Activated T-cell treated with anti-CD3 and anti-CD28 coated beads, Interleukin-2, amount 50 U/mL, for 72 hours (primary cell): ENCODE measurements at regions not wholly inside any gene's neighbourhood (a gene's known extent, or its start where the extent isn't known, plus 50 kb on each side); places are given as distances from the start of the nearest gene placed in this dataset.
"Not testable (repeated sequence)": the region's sequence is repeated elsewhere in the genome, so short reads cannot be mapped to it uniquely, and the experiment has no call there.

Source experiments
- ATAC-seq, 2 donors: fragments of 150-1000 bp; cut with Tn5 transposase; replicated peaks in 1 of 2; 2 replicates each; pipeline ENCODE4 v1.10.0; 2021; ENCODE audit warnings: moderate library complexity in 2 of 2, mild to moderate bottlenecking in 1 of 2
- DNase-seq, 2 donors: peaks; one replicate each; pipeline ENCODE4 v3.0.0; 2021 to 2022; ENCODE audit warnings: mixed read lengths in 1 of 2
- H3K27ac Mint-ChIP-seq: one replicate; pipeline ENCODE4 v1.8.0; 2022; ENCODE audit warnings: mild to moderate bottlenecking, moderate library complexity, mixed read lengths
- H3K27me3 Mint-ChIP-seq: one replicate; pipeline ENCODE4 v1.8.0; 2022; ENCODE audit warnings: low read depth, mixed read lengths
- H3K36me3 Mint-ChIP-seq, 2 donors: one replicate each; pipeline ENCODE4 v1.8.0; 2022; ENCODE audit warnings: mixed read lengths in 2 of 2, mild to moderate bottlenecking in 1 of 2; ENCODE audit not compliant: insufficient read depth in 2 of 2
- H3K4me1 Mint-ChIP-seq: one replicate; pipeline ENCODE4 v1.8.0; 2022; ENCODE audit warnings: low read depth, mixed read lengths
- H3K4me3 Mint-ChIP-seq, 2 donors: one replicate each; pipeline ENCODE4 v1.8.0; 2022; ENCODE audit warnings: mild to moderate bottlenecking in 2 of 2, mixed read lengths in 2 of 2, moderate library complexity in 2 of 2
- H3K9me3 Mint-ChIP-seq, 2 donors: one replicate each; pipeline ENCODE4 v1.8.0; 2022; ENCODE audit warnings: mixed read lengths in 2 of 2

GRCh38 chr18:67771271-67771670, 254.8 kb upstream of the DSEL start:
- no peak overlapping the region for H3K4me3 Mint-ChIP-seq
- no peaks in the 10 kb centered on the region for H3K4me1 Mint-ChIP-seq
- ATAC-seq (no peak), DNase-seq (no peak)
- peaks cover 0 to 2% of the 10 kb centered on the region in 2 donors for H3K9me3 Mint-ChIP-seq
- H3K27me3 Mint-ChIP-seq, result no peaks in the 10 kb centered on the region
- no peaks in the 10 kb centered on the region for H3K36me3 Mint-ChIP-seq
- no peak overlapping the region for H3K27ac Mint-ChIP-seq

DNA sequence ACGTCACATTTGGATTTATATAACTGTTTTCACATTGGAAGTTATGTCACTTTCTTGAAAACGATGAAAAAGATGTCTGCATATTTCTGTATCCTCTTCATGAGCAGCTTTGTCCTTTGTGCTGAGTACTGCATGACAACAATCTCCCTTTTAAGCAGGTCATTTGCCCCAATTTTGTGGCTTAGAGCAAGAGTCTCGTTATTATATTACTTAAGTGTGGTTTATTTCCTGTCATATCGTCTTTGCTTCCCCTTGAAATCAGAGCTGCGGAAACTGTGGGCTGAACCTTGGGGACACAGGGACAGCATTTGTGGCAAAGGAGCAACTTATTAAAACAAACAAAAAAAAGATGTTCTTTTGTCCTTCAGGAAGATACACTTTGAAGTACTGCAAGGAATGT, 254.0 kb upstream of the DSEL start:
- Mint-ChIP-seq H3K4me1 (no peaks in the 10 kb centered on the region), H3K4me3 (no peak overlapping the region), H3K36me3 (no peaks in the 10 kb centered on the region), H3K27me3 (no peaks in the 10 kb centered on the region), H3K9me3 (peaks cover 0 to 2% of the 10 kb centered on the region in 2 donors), H3K27ac (no peak overlapping the region)
- DNase-seq, result no peak
- ATAC-seq, result no peak

DNA sequence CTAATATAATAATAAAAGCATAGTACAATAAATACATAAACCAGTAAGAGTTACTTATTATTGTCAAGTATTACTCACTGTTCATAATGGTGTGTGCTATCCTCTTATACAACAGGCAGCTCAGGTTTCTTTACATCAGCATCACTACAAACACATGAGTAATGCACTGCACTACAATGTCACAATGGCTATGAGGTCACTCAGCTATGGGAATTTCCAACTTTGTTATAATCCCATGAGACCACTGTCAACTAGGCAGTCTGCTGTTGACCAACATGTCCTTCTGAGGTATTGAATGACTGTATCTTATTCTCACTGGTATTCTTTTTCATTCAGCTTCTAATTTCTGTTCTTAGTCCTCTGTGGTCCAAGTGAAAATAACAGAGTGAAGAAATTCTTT, 250.4 kb upstream of the DSEL start:
- H3K9me3 Mint-ChIP-seq, result no peaks in the 10 kb centered on the region
- ATAC-seq (peak; percentile 32 to 78), DNase-seq (no peak)
- no peaks in the 10 kb centered on the region for H3K36me3 Mint-ChIP-seq
- no peak overlapping the region for H3K27ac Mint-ChIP-seq
- H3K4me1 Mint-ChIP-seq, result no peaks in the 10 kb centered on the region
- no peaks in the 10 kb centered on the region for H3K27me3 Mint-ChIP-seq
- no peak overlapping the region for H3K4me3 Mint-ChIP-seq

DNA sequence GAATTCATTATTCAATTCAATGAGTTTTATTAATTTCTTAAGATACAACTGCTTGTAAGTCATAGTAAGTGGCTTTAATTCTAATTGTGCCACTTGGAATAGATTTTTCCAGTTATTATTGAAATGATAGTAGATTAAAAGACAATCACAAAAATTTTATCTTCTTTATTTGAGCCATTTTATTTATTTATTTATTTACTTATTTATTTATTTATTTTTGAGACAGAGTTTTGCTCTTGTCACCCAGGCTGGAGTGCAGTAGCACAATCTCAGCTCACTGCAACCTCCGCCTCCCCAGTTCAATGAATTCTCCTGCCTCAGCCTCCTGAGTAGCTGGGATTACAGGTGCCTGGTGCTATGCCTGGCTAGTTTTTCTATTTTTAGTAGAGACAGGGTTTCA, 235.7 kb upstream of the DSEL start:
- not testable (repeated sequence) for H3K4me3 Mint-ChIP-seq, DNase-seq, H3K9me3 Mint-ChIP-seq, ATAC-seq, H3K4me1 Mint-ChIP-seq, H3K27ac Mint-ChIP-seq, H3K36me3 Mint-ChIP-seq, H3K27me3 Mint-ChIP-seq

- Mint-ChIP-seq H3K4me3 (no peak overlapping the region), H3K36me3 (peaks cover 1 to 6% of the 10 kb centered on the region in 2 donors), H3K9me3 (peaks cover 10 to 17% of the 10 kb centered on the region in 2 donors), H3K27me3 (no peaks in the 10 kb centered on the region), H3K27ac (no peak overlapping the region), H3K4me1 (no peaks in the 10 kb centered on the region)
- DNase-seq, result no peak
- ATAC-seq, result no peak
Observed at GRCh38 chr18:67742954-67743353, 226.4 kb upstream of the DSEL start.

DNA sequence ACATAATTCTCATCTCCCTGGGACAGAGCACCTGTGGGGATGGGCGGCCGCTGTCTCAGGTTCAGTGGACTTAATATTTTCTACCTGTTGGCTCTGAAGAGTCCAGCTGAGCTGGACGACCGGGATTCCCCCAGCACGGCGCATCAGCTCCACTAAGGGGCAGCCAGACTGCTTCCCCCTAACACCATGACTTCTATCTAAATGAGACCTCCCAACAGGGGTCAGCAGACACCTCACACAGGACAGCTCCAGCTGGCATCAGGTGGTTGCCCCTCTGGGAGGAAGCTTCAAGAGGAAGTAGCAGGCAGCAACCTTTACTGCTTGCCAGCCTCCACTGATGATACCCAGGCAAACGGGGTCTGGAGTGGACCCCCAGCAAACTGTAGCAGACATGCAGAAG, 226.0 kb upstream of the DSEL start:
- no peak overlapping the region for H3K27ac Mint-ChIP-seq
- peaks cover 1 to 6% of the 10 kb centered on the region in 2 donors for H3K36me3 Mint-ChIP-seq
- no peak for DNase-seq
- H3K4me1 Mint-ChIP-seq, result no peaks in the 10 kb centered on the region
- no peak for ATAC-seq
- peaks cover 10 to 14% of the 10 kb centered on the region in 2 donors for H3K9me3 Mint-ChIP-seq
- no peak overlapping the region for H3K4me3 Mint-ChIP-seq
- no peaks in the 10 kb centered on the region for H3K27me3 Mint-ChIP-seq

DNA sequence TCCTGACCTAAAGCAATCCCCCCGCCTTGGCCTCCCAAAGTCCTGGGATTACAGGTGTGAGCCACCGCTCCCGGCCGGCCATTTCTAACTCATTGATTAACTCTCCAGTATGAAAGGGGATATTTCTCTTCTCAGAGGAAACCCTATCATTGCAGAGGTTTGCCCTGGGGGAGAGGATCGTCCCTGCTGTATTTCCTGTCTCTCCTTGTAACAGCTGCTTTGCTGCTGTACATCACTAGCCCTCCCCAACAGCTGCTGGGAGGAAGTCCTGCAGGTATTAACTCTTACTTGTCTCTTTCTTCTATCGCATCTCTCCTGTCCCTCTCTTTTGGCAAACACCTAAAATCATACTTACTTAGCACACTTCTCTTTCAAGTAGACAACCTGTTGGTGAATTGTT, 219.0 kb upstream of the DSEL start:
- DNase-seq (no peak), ATAC-seq (no peak)
- Mint-ChIP-seq H3K4me1 (no peaks in the 10 kb centered on the region), H3K4me3 (no peak overlapping the region), H3K36me3 (no peaks in the 10 kb centered on the region), H3K27me3 (no peaks in the 10 kb centered on the region), H3K9me3 (peaks cover 2 to 4% of the 10 kb centered on the region in 2 donors), H3K27ac (no peak overlapping the region)

- DNase-seq (no peak), ATAC-seq (no peak)
- H3K4me3 Mint-ChIP-seq, result no peak overlapping the region
- H3K27me3 Mint-ChIP-seq, result no peaks in the 10 kb centered on the region
- H3K9me3 Mint-ChIP-seq, result peaks cover 2 to 4% of the 10 kb centered on the region in 2 donors
- H3K4me1 Mint-ChIP-seq, result no peaks in the 10 kb centered on the region
- no peaks in the 10 kb centered on the region for H3K36me3 Mint-ChIP-seq
- no peak overlapping the region for H3K27ac Mint-ChIP-seq
Observed at GRCh38 chr18:67733088-67733487, 216.6 kb upstream of the DSEL start.

- H3K27ac Mint-ChIP-seq, result no peak overlapping the region
- no peaks in the 10 kb centered on the region for H3K27me3 Mint-ChIP-seq
- ATAC-seq (no peak), DNase-seq (no peak)
- H3K9me3 Mint-ChIP-seq, result peaks cover 2 to 4% of the 10 kb centered on the region in 2 donors
- H3K36me3 Mint-ChIP-seq, result no peaks in the 10 kb centered on the region
- H3K4me1 Mint-ChIP-seq, result no peaks in the 10 kb centered on the region
- no peak overlapping the region for H3K4me3 Mint-ChIP-seq
Observed at GRCh38 chr18:67731851-67732250, 215.3 kb upstream of the DSEL start.

DNA sequence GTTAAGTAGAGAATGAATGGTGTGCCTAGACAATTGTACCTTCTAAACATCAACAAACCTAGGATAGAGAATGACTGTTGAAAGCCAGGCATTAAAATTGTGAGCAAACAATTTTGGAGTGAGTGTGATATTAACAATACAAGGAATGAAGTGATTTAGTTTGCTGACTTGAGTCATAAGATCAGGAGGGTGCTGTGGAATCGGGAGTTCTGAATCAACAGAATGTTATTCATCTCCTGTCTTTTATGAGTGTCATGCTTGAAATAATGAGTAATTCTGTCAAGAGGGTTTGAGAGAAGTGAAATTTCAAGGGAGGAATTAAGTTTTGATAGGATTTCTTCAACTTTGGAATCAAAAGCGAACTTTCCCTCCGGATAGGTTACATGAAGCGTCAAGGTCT, 214.4 kb upstream of the DSEL start:
- no peak overlapping the region for H3K4me3 Mint-ChIP-seq

GRCh38 chr18:67728364-67728763, 211.8 kb upstream of the DSEL start:
- Mint-ChIP-seq H3K27ac (no peak overlapping the region), H3K9me3 (peaks cover 0 to 2% of the 10 kb centered on the region in 2 donors), H3K4me3 (no peak overlapping the region), H3K4me1 (no peaks in the 10 kb centered on the region), H3K36me3 (peaks cover 0 to 3% of the 10 kb centered on the region in 2 donors), H3K27me3 (no peaks in the 10 kb centered on the region)
- no peak for ATAC-seq
- no peak for DNase-seq

More for the DNA sequence above, 214.4 kb upstream of the DSEL start:
- no peak for DNase-seq
- no peaks in the 10 kb centered on the region for H3K27me3 Mint-ChIP-seq
- no peaks in the 10 kb centered on the region for H3K4me1 Mint-ChIP-seq
- peaks cover 0 to 2% of the 10 kb centered on the region in 2 donors for H3K9me3 Mint-ChIP-seq
- no peaks in the 10 kb centered on the region for H3K36me3 Mint-ChIP-seq
- no peak overlapping the region for H3K27ac Mint-ChIP-seq
- no peak for ATAC-seq

DNA sequence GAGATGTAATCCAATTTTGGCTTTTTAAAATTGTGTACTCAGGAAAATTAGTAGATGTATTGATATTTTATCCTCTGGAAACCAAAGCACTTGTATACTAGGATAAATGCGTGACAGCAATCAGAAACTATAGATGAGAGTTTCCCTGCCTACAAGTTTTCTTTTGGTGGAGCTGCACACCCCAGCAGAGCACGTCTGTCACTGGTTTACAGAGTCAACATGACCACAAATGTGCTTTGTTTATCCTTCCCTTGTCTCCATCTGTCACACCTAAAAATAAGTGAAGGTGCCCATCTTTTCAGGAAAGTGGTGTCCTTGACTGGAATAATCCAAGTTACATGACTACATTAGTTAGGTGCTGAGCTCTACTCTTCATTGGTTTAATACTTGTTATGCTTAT, 210.4 kb upstream of the DSEL start:
- no peak overlapping the region for H3K4me3 Mint-ChIP-seq

DNA sequence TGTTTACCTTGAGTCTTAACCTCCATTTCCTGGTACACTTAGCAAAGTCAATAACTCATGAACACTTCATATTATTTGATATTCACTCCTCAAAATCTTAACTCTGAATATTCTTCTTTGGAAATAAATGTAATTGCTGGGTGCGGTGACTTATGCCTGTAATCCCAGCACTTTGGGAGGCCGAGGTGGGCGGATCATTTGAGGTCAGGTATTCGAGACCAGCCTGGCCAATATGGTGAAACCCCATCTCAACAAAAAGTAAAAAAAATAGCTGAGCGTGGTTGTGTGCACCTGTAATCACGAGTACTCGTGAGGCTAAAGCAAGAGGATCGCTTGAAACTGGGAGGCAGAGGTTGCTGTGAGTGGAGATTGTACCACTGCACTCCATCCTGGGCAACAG, 201.3 kb upstream of the DSEL start:
- Mint-ChIP-seq H3K4me1 (no peaks in the 10 kb centered on the region), H3K4me3 (no peak overlapping the region), H3K36me3 (no peaks in the 10 kb centered on the region), H3K27ac (no peak overlapping the region), H3K27me3 (no peaks in the 10 kb centered on the region), H3K9me3 (peaks cover 0 to under 1% of the 10 kb centered on the region in 2 donors)
- DNase-seq (no peak), ATAC-seq (no peak)

More for the DNA sequence above, 210.4 kb upstream of the DSEL start:
- H3K27me3 Mint-ChIP-seq, result no peaks in the 10 kb centered on the region
- H3K9me3 Mint-ChIP-seq, result peaks cover 0 to 5% of the 10 kb centered on the region in 2 donors
- no peak for ATAC-seq
- peaks cover 0 to 3% of the 10 kb centered on the region in 2 donors for H3K36me3 Mint-ChIP-seq
- no peak overlapping the region for H3K27ac Mint-ChIP-seq
- no peaks in the 10 kb centered on the region for H3K4me1 Mint-ChIP-seq
- DNase-seq, result no peak

DNA sequence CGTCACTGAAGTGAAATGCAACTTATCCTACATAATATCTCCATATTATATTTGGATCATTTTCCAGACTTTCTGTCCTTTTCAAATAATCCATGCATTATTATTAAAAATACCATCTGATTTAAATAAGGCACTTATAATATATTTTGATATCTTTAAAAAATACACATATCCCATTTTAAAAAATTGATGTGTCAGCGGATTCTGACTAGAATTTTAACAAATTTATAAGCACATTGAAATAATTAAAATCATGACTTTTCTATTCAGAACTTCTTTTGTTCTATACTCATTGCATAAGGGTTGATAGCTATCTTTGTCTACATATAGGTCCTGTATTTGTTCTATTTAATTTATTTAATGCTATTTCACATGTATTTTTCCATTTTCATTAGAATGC, 199.0 kb upstream of the DSEL start:
- DNase-seq (no peak), ATAC-seq (no peak)
- no peak overlapping the region for H3K27ac Mint-ChIP-seq
- no peaks in the 10 kb centered on the region for H3K4me1 Mint-ChIP-seq
- no peaks in the 10 kb centered on the region for H3K36me3 Mint-ChIP-seq
- H3K9me3 Mint-ChIP-seq, result no peaks in the 10 kb centered on the region
- H3K27me3 Mint-ChIP-seq, result no peaks in the 10 kb centered on the region
- no peak overlapping the region for H3K4me3 Mint-ChIP-seq
